Breast epithelium (tissue), 3 donors: ENCODE measurements at regions not wholly inside any gene's neighbourhood (a gene's known extent, or its start where the extent isn't known, plus 50 kb on each side); places are given as distances from the start of the nearest gene placed in this dataset.

Experiments used
- CTCF ChIP-seq, 3 donors: fragments of 450-650 bp; IDR thresholded peaks; one replicate each; pipeline ENCODE4 v1.5.1; 2016 to 2017; ENCODE audit warnings: antibody characterized with exemption in 3 of 3, mild to moderate bottlenecking in 3 of 3, moderate library complexity in 3 of 3
- POLR2A ChIP-seq: fragments of 450-650 bp; IDR thresholded peaks from one replicate; pipeline ENCODE4 v1.6.1; 2016; ENCODE audit warnings: antibody characterized with exemption, mild to moderate bottlenecking, moderate library complexity

GRCh38 chr10:60473557-60473956 lies 83.9 kb upstream of the ANK3 start:
- TF ChIP-seq CTCF (IDR thresholded peaks at IDR 0.05) (no peak), POLR2A (no peak)
